GM20431 (cell line): ENCODE measurements at regions not wholly inside any gene's neighbourhood (a gene's known extent, or its start where the extent isn't known, plus 50 kb on each side); places are given as distances from the start of the nearest gene placed in this dataset.
"Not testable (repeated sequence)": the region's sequence is repeated elsewhere in the genome, so short reads cannot be mapped to it uniquely, and the experiment has no call there.

Experiments used
- in situ Hi-C: fragments of 300-500 bp; cut with MseI, MboI; formaldehyde crosslinking; loops from one replicate; pipeline ENCODE4 v1.15.0; 2020; ENCODE audit warnings: low sequenced_read_pairs; ENCODE audit not compliant: unreplicated experiment

DNA sequence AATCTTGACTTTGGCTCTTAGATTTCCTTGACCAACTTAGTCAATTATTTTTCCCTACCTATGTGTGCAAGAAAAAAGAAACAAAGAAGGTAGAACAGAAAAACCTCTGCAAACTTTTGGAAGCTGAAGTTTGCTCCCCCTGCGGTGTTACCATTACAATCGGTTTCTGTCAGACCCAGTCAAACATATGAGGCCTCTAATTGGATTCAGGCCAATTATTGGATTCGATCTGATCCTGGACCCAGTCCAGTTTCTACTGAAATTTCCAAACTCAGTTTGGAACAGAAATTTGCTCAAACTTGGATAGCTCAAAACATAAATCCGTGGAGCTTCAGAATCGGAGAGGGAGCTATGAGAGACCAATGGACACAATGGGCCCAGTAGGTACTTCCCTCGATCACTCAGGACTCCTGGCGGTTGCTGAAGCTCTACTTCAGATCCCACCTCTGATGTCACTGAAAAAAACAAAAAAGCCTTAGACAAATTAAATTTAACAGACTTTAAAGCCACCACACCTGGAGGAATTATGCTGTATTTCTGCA lies 523.9 kb downstream of the DMRTA1 start:
- in situ Hi-C loops, result no loop called here

DNA sequence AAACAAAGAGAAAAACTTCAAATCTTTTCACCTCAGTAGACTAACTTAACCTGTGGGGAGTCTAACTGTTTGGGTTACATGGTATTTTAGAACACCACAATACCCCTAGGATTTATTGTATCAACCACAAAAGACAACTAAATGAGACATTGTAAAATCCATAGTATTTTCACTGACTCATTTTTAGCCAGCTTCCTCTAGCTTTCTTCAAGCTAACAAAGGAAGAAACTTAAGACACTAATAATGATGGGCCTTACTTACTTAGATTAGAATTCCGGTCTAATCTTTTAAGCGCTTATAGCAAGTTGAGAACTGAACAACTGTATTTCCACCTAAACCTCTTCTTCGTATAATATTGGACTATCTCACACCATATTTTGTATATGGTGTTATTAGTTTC lies 529.3 kb downstream of the DMRTA1 start:
- in situ Hi-C loops, result no loop called here

DNA sequence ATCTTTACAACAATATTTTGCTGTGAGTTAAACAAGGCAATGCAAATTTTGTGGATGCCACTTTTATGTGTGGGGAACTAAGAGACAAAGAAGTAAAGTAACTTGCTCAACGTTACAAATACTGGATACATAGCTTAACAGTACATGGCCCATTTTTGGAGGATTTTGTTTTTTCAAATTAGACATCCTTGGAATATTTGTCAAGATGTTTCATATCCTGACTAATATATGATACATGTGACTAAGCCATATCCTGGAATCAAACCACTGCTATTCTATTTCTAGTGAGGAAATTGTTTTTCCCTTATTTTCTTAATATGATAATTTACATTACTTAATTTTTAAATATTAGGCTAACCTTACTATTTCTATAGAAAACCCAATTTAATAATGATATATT lies 529.8 kb downstream of the DMRTA1 start:
- in situ Hi-C loops, result no loop called here

DNA sequence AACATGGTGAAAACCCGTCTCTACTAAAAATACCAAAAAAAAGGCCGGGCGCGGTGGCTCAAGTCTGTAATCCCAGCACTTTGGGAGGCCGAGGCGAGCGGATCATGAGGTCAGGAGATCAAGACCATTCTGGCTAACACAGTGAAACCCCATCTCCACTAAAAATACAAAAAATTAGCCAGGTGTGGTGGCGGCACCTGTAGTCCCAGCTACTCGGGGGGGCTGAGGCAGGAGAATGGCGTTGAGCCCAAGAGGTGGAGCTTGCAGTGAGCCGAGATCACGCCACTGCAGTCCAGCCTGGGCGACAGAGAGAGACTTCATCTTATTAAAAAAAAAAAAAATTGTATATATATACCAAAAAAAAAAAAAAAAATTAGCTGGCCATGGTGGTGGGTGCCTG lies 533.8 kb downstream of the DMRTA1 start:
- in situ Hi-C loops, result not testable (repeated sequence)

DNA sequence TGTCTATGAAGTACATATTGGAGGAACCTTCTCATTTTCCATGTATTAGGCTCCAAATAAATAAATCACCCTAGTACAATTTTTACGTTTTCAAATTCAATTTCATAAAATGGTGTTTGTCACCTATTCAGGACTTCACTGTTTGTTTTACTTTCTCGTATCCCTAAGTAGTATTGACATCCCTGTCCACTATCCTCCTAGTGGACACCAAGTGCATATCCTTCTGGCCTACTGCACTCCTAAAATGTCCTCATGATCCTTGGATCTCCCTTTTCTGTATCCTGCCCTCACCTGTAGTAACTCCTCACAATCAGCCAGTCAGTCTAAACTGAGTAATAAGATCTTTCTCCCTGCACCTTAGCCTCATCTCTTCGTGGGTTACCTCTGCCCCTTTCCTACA lies 539.9 kb downstream of the DMRTA1 start:
- in situ Hi-C loops, result no loop called here

DNA sequence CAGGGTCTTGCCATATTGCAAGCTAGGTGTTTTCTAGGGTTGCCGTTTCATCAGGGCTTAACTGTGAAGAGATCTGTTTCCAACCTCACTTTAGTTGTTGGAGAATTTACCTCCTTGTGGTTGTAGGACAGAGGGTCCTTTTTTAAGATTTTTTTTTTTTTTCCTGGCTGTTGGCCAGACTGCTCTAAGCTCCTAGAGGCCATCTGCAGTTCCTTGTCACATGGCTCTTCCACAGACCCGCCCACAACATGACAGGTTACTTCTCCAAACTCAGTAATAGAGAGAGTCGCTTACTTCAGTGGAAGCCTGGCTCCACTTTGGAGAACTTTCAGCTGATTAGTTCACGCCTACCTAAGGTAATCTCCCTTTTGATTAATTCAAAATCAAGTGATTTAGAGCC lies 543.7 kb downstream of the DMRTA1 start:
- in situ Hi-C loops, result no loop called here

DNA sequence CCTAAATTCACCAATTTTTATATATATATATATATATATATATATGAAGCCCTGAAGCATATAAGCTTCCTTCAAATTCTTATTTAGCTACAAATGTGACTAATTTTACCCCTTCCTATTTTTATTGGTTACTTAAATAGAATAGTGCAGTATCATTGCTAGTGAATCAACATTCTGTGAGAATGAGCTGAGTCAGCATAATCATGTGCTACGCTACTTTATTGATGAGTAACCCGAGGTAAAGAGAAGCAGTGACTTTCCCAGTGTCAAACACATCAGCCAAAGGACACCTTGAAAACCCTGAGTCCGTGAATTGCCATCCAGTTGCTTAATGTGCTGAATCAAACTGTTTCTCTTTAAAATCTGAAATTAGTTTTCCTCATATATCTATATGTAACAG lies 546.2 kb downstream of the DMRTA1 start:
- in situ Hi-C loops, result no loop called here

DNA sequence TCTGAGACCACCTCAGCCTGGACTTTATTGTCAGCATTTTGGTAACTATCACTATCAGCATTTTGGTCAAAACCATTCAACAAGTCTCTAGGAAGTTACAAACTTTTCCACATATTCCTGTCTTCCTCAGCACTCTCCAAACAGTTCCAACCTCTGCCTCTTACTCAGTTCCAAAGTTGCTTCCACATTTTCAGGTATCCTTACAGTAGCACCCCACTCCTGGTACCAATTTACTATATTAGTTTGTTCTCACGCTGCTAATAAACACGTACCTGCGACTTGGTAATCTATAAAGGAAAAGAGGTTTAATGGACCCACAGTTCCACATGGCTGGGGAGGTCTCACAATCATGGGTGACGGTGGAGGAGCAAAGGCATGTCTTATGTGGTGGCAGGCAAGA lies 551.3 kb downstream of the DMRTA1 start:
- in situ Hi-C loops, result no loop called here

DNA sequence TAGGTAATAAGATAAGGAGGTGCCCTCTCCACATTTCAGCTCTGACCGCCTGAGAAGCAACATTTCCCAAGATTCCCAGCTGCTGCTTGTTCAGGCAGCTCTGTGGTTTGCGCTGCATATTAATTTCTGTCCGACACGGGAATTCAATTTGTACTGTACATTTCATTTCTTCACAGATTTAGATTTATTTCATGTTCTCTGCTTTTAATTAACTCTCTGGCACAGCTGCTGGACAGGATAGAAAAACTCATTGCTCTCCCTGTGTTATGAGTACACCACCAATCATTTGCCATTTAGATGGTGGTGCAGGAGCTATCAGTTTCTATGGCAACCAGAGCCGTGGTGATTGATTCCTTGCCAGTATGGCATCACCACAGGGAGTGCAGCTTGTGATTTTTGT lies 558.5 kb downstream of the DMRTA1 start:
- in situ Hi-C loops, result no loop called here

DNA sequence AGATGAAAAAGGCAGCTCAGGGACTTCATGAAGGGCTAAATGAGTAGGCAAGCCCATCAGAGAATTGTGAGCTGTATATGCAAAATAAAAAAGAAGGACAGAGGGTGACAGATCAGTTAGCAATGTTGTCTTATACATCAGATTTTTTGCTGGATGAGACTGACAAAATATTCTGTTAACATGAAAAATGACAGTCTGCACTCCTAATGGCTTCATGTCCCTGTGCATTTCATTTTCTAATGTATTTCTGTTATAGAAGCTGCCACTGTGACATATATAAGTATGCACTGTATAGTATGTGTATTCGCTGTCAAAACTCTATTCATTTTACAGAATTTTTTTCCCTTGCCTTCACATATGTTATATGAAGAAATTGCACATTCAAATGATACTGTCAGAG lies 559.5 kb downstream of the DMRTA1 start:
- in situ Hi-C loops, result no loop called here

DNA sequence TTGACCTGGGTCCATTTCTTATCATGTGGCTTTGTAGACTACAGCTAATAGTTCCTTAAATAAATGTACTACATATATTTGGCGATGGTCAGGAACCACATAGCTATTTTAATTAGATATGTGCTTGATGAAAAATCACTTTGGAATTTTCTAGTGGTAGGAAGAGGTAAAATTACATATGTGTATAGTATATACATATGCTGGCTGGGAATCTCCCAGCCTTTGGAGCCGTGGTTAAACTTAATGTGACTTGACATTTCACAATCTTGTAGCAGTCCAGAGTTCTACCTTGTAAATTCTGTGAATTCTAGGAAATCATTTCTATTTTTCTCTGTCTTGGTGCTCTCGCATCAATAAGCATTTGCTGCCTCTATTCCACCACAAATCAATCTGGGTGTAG lies 565.0 kb downstream of the DMRTA1 start:
- in situ Hi-C loops, result no loop called here

DNA sequence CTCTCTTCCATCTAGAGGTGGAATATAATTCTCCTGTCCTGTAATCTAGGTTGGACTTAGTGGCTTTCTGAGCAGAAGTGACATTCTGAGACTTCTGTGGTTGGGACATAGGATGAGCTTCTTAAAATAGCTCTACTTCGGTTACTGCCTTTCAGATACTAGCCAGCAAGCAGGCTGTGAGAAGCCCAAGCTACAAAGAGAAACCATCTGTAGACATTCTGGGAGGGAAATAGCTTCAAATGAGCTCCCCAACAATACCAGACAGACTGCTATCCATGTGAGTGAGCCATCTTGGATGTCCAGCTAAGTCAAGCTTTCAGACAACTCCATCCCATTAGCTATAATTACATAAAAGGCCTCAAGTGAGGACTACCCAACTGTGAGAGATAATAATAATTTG lies 568.9 kb downstream of the DMRTA1 start:
- in situ Hi-C loops, result no loop called here

DNA sequence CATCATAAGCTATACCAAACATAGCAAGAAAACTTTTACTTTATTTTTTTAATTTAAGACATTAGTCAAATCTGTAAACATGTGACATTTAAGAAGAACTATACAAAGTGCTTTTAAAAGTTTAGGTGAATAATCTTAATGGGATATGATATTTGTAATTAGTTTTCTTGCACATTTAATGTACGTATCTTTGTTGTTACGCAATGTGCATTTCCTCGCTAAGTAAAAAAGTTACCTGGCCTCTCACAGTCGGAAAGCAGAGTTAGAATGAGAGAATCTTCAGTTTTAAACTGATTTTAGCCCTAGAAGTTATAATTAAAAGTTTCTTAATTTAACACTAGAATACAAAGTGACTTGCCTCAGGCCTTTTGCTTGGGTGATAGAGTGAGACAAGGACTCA lies 589.8 kb downstream of the DMRTA1 start:
- in situ Hi-C loops, result no loop called here

DNA sequence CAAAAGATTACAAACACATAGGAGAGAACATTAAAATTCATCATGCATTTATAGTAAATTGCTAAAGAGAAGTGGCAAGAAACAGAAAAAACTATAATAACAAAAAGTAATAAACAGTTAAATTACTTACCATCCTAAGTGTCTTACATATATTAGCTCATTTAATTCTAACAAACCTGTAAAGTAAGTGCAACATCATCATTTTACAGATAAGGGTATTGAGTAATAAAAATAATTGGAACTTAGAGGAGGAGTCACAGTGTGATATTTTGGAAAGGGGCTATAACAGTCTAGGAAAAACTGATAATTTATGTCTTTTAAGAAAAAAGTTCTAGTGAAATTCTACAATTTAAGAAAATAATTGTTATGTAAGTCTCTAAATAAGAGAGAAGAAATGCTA lies 592.8 kb downstream of the DMRTA1 start:
- in situ Hi-C loops, result no loop called here

DNA sequence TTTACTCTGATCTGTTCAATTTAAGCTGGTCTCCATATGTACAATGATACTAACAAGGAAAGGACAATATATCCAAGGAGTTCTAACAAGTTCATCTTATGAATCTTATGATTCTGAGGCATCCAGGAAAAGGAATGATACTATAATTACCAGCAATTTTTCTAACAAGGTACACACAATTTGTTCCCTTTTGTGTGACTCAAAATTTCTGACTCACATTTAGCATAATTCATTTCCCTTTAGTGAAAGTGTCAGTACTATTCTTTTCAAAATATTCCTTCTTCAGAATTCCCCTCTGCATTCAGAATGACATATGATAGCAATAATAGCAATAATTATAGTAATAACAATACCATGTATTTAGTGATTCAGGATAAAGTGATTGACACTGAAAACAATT lies 594.8 kb downstream of the DMRTA1 start:
- in situ Hi-C loops, result no loop called here

DNA sequence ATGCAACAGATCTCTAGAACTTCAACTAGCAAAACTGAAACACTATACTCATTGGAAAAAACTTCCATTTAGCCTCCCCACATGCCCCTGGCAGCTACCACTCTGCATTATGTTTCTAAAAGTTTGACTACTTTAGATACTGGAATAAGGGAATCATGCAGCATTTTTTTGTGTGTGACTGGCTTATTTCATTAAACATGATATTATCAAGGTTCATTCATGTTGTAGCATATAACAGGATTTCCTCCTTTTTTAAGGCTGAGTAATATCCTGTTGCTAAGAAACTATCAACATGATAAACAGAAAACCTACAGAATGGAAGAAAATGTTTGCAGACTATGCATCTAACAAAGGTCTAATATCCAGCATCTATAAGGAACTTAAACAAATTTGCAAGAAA lies 597.9 kb downstream of the DMRTA1 start:
- in situ Hi-C loops, result no loop called here

DNA sequence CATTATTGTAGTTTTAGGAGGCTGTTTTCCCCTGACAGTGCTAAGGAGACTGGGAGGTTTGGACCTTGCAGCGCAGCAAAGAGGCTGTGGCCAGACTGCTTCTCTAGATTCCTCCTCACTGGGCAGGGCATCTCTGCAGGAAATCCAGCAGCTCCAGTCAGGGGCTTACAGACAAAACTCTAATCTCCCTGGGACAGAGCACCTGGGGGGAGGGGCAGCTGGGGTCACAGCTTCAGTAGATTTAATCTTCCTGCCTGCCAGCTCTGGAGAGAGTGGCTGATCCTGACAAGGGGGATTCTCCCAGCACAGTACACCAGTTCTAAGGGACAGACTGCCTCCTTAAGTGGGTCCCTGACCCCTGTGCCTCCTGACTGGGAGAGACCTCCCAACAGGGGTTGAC lies 599.4 kb downstream of the DMRTA1 start:
- in situ Hi-C loops, result not testable (repeated sequence)

DNA sequence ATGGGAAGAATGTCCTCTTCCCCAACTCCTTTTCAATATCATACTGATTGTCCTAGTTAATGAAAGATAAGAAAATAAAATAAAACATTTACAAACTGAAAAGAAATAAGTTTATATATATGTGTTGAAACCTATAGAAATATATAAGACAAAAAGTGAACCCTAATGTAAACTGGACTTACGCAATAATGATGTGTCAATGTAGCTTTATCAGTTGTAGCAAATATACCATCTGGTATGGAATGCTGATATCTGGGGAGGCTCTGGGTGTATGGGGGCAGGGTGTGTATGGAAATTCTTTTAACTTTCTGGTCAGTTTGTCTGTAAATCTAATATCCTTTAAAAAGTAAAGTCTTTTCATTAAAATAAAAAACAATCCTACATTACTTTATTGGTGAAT lies 603.9 kb downstream of the DMRTA1 start:
- in situ Hi-C loops, result no loop called here

DNA sequence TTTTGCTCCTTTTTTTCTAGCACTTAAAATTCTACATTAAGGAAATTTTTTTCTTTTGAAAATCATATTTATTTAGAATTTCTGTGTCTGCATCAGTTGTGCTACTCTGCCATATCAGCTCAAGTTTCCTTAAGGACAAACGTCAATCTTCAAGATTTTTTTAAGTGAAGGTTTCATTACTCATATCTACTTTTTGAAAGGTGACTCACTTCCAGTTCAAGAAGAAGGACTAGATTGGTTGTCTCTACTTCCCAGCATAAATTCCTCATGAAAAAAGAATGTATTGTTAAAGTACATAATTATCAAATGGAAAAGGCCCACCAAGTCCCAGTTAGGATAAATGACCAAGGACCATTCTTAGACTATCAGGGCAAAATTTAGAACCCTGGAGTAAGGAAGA lies 626.5 kb downstream of the DMRTA1 start:
- in situ Hi-C loops, result no loop called here

DNA sequence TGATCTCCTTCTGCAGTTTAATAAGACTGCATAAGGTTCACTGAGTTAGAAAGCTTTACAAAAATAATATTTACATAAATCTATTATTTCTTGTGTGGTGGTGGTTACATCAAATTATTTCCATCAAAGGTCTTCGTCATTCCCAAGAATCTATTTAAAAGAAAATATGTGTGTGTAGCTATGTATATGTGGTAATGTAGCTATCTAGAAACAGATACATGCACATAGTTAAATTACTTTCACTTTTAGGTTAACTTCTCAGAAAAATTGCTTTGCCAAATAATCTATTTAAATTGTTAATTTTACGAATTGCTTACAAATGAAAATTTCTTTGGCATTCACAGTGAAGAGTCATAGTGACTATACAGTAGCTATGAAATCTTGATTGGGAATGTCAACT lies 633.2 kb downstream of the DMRTA1 start:
- in situ Hi-C loops, result no loop called here

DNA sequence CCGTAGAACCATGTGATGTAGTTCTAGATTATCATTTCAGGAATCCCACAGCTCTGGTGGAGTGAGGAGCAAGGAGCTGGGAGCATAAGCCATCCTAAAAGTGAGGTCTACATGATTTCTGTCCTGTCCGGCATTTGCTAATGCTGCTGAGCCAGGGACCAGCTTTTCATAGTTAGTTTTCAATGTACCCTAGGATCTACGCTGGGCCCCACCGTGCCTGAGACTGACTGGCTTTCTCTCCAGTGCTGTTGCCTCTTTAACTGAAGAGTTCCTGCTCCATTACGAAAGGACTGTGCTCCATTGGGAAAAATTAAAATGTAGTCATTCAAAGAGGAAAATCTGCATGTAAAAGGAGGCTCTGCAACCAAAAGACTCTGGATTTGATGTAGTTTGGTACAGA lies 634.8 kb downstream of the DMRTA1 start:
- in situ Hi-C loops, result no loop called here

DNA sequence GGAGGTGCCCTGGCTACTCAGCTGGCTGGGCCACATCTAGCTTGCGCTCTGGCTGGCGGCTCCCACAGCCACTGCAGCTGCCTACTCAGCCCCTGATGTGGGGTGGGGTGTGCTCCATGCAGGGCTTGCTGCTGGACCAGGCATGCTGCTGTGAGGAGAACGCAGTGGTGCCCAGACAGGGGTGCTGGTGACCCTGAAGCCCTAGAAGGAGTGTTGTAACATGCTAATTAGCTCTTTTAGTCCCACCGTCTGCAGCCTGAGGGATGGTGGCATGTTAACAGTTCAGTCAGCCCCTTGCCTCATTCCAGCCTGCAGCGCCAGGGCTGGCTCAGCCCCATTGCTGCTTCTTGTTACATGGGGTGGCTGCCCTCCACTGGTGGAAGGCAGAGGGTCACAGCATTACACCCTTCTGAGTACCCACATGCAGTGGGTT lies 642.3 kb downstream of the DMRTA1 start:
- in situ Hi-C loops, result no loop called here

DNA sequence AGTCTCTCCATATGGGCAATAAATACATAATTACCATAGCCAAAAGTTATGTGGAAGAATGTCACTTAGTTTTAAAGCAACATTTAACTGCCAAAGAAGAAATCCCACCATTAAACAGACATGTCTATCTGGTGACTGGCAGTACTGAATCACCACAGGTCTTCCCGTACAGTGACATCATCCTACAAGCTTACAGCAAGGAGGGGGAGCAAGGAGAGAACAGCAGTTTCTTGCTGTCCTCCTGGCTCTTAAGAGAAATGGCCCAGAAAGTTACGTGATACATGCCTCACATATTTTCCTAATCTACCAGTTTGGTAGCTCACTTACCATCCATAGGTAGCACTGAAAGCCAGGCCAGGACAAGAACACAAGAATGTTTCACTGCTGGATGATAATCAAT lies 671.0 kb downstream of the DMRTA1 start:
- in situ Hi-C loops, result no loop called here
